CD4-positive, alpha-beta T cell treated with Interleukin-17A for 4 hours (primary cell): ENCODE measurements at regions not wholly inside any gene's neighbourhood (a gene's known extent, or its start where the extent isn't known, plus 50 kb on each side); places are given as distances from the start of the nearest gene placed in this dataset.

Experiments
- DNase-seq: peaks from one replicate; pipeline ENCODE4 v3.0.0-alpha.2; 2020; ENCODE audit warnings: mixed read lengths

- DNase-seq, result no peak
Measured at GRCh38 chr7:33760146-33760545, 145.2 kb upstream of the BMPER start.

- no peak for DNase-seq
Measured at GRCh38 chr7:33760834-33761233, 144.5 kb upstream of the BMPER start.

GRCh38 chr7:33761449-33762080, 143.8 kb upstream of the BMPER start:
- DNase-seq, result no peak

GRCh38 chr7:33762151-33762910, 143.0 kb upstream of the BMPER start:
- DNase-seq, result no peak

GRCh38 chr7:33762911-33763306, 142.4 kb upstream of the BMPER start:
- DNase-seq, result no peak

- no peak for DNase-seq
Measured at GRCh38 chr7:33764752-33765451, 140.4 kb upstream of the BMPER start.

- no peak for DNase-seq
Measured at GRCh38 chr7:33766405-33766804, 138.9 kb upstream of the BMPER start.

GRCh38 chr7:33769930-33770329, 135.4 kb upstream of the BMPER start:
- no peak for DNase-seq

- DNase-seq, result no peak
Measured at GRCh38 chr7:33770576-33770975, 134.8 kb upstream of the BMPER start.

GRCh38 chr7:33771422-33771821, 133.9 kb upstream of the BMPER start:
- DNase-seq, result no peak

- no peak for DNase-seq
Measured at GRCh38 chr7:33773053-33773452, 132.3 kb upstream of the BMPER start.

GRCh38 chr7:33774762-33775523, 130.4 kb upstream of the BMPER start:
- no peak for DNase-seq

GRCh38 chr7:33775790-33776189, 129.5 kb upstream of the BMPER start:
- no peak for DNase-seq

- DNase-seq, result no peak
Measured at GRCh38 chr7:33776788-33777187, 128.6 kb upstream of the BMPER start.

- DNase-seq, result no peak
Measured at GRCh38 chr7:33778195-33778594, 127.1 kb upstream of the BMPER start.

- DNase-seq, result no peak
Measured at GRCh38 chr7:33779216-33779615, 126.1 kb upstream of the BMPER start.

- no peak for DNase-seq
Measured at GRCh38 chr7:33781167-33781566, 124.2 kb upstream of the BMPER start.

- no peak for DNase-seq
Measured at GRCh38 chr7:33781796-33782195, 123.5 kb upstream of the BMPER start.

GRCh38 chr7:33784000-33784399, 121.3 kb upstream of the BMPER start:
- DNase-seq, result no peak

- no peak for DNase-seq
Measured at GRCh38 chr7:33788531-33788930, 116.8 kb upstream of the BMPER start.

GRCh38 chr7:33789871-33790630, 115.3 kb upstream of the BMPER start:
- no peak for DNase-seq

- DNase-seq, result no peak
Measured at GRCh38 chr7:33790746-33791145, 114.6 kb upstream of the BMPER start.

GRCh38 chr7:33792041-33792440, 113.3 kb upstream of the BMPER start:
- no peak for DNase-seq
